GM20000 (cell line): ENCODE measurements at regions not wholly inside any gene's neighbourhood (a gene's known extent, or its start where the extent isn't known, plus 50 kb on each side); places are given as distances from the start of the nearest gene placed in this dataset.

Experiments
- DNase-seq: peaks from one replicate; pipeline ENCODE4 v3.0.0; 2012; ENCODE audit warnings: low spot score
- TF ChIP-seq, protein P1 (sequence below): IDR thresholded peaks from 2 replicates; pipeline ENCODE4 v1.5.1; 2012; ENCODE audit warnings: mild to moderate bottlenecking, control low read depth; ENCODE audit errors: extremely low read depth, missing control alignments

DNA sequence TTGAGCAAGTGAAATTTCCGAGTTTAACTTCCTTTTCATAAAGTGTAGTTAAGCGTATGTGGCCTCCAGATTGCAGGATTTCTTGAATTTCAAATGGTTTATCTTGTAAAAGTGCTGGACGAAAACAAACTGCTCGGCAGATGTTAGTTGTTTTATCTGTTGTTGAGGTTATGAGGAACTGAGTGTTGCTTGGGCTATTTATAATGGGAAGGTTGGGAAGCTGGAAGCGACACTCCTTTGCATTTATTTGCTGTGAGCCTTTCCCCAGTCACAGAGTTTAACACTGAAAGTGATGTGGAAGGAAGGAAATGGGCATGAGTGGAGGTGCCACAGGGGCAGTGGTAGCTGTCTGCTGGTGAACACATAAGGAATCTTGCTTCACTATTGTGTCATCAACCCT is 284.9 kb downstream of the PCDH7 start:
- TF ChIP-seq, protein P1, sequence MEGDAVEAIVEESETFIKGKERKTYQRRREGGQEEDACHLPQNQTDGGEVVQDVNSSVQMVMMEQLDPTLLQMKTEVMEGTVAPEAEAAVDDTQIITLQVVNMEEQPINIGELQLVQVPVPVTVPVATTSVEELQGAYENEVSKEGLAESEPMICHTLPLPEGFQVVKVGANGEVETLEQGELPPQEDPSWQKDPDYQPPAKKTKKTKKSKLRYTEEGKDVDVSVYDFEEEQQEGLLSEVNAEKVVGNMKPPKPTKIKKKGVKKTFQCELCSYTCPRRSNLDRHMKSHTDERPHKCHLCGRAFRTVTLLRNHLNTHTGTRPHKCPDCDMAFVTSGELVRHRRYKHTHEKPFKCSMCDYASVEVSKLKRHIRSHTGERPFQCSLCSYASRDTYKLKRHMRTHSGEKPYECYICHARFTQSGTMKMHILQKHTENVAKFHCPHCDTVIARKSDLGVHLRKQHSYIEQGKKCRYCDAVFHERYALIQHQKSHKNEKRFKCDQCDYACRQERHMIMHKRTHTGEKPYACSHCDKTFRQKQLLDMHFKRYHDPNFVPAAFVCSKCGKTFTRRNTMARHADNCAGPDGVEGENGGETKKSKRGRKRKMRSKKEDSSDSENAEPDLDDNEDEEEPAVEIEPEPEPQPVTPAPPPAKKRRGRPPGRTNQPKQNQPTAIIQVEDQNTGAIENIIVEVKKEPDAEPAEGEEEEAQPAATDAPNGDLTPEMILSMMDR, result no peak
- DNase-seq, result no peak

DNA sequence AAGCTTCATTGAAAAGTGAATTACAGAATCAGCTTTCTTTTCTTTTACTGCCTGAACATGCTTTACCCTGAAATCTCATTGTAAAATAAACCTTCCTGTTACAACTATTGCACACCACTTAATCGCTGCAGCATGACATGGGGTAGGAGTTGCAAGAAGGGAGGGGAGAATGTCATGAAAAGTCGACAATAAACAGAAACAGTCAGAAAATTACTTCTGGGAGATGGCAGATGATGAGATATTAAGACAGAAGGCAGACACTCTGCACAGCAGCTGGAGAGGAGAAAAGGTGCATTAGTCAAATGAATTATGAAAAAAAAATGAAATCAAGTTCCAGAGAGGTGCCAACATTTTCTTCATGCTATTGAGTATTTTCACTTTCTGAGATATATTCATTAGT is 287.7 kb downstream of the PCDH7 start:
- TF ChIP-seq, protein P1, result no peak

DNA sequence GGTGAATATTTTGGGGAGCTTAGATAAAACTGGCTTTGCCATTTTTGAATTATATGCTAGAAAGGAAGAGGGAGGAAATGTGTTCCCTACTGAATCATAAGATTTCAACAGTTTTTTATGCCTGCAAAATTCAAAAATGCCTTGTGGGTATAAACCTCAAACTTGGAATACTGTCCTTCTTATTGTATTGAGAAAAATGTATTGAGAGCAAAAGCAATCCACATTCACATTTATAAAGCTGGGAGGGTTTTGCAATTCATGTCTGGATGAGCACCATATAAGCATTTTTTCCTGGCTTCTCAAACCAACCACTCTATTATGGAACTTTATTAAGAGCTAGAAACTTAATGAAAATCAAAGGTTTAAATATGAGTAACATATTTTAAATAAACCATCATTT is 289.8 kb downstream of the PCDH7 start:
- no peak for DNase-seq
- TF ChIP-seq, protein P1, result no peak

More for the DNA sequence above, 287.7 kb downstream of the PCDH7 start:
- no peak for DNase-seq

DNA sequence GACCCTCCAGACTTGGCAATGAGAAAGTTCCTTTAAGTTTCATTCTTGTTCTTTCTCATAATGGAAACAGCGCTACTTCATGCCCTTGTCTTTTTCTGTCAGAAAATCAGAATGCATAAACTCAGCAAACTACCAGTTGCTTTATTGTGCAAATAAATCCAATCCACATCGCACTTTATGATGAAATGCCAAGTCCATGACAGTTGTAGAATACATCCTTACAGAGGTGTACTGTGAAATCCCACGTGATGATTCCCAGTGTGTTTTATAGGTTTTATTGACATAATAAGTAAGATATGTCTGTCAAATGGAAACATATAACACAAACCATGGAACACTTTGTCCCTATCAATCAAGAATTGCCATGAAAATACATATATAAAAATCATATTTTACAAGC is 295.0 kb downstream of the PCDH7 start:
- DNase-seq, result no peak
- TF ChIP-seq, protein P1, result no peak

DNA sequence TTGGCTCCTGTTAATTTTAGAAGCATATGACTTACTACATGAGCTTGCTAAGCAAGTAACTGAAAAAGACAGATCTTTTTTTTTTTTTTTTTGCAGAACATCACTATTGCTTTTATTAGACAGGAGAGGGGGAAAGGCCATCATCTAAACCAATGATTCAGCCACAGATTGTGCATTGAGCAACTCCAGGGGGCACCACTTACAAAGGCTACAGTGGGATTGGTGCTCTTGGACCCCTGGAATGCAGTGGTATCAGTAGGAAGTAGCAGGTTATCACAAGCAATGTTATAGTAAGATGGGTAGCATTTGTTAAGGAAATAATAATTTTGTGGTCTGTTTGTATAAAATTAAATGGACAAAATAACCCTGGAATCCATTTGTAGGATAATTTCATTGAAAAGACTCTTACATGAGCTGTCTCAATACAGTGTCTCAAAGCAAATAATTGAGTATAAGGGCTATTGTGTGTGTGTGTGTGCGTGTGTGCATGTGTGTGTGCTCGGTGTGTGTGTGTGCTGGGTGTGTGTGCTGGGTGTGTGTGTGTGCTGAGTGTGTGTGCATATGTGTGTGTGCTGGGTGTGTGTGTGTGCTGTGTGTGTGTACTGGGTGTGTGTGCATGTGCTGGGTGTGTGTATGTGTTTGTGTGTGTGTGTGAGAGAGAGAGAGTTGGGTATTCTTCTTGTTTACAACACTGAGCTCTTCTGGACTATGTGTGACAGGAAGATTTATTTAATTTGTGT is 296.3 kb downstream of the PCDH7 start:
- TF ChIP-seq, protein P1, result no peak
- DNase-seq, result no peak

DNA sequence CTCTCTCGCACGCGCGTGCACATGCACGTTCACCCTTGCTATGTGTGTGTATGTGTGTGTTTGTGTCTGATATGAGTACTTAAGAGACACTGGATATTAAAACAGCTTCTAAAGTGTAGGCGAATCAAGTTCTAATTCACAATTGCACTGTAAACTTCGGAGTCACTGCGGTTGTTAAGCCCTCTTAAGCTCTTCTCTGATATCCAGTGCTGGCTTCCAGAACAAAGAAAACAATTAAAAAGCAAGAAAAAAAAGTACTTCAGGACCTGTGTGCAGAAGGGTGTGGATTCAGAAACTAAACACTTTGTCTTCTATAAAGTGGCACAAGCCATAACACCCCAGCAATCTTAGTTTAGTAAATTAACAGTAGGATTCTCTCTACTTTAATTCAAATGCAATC is 300.2 kb downstream of the PCDH7 start:
- TF ChIP-seq, protein P1, result no peak
- no peak for DNase-seq

DNA sequence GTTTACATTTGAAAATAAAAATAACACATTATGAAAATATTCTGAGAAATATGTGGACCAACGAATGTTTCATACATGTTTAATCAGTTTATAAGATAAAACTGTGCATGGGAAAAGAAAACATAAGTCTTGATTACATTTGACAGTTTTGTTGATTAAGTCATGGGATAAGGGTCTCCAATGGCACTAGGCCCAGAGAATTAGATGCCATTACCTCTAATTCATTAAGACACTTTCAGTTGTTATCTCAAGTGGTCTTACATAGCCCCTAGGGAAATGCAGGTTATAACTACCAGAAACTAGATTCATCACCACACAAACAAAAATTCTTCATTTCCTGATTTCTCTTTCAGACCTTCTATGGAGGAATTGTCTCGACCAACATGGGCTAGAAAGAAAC is 300.8 kb downstream of the PCDH7 start:
- DNase-seq, result no peak
- TF ChIP-seq, protein P1, result no peak
